ENCODE measurements at regions not wholly inside any gene's neighbourhood (a gene's known extent, or its start where the extent isn't known, plus 50 kb on each side); places are given as distances from the start of the nearest gene placed in this dataset.

DNA sequence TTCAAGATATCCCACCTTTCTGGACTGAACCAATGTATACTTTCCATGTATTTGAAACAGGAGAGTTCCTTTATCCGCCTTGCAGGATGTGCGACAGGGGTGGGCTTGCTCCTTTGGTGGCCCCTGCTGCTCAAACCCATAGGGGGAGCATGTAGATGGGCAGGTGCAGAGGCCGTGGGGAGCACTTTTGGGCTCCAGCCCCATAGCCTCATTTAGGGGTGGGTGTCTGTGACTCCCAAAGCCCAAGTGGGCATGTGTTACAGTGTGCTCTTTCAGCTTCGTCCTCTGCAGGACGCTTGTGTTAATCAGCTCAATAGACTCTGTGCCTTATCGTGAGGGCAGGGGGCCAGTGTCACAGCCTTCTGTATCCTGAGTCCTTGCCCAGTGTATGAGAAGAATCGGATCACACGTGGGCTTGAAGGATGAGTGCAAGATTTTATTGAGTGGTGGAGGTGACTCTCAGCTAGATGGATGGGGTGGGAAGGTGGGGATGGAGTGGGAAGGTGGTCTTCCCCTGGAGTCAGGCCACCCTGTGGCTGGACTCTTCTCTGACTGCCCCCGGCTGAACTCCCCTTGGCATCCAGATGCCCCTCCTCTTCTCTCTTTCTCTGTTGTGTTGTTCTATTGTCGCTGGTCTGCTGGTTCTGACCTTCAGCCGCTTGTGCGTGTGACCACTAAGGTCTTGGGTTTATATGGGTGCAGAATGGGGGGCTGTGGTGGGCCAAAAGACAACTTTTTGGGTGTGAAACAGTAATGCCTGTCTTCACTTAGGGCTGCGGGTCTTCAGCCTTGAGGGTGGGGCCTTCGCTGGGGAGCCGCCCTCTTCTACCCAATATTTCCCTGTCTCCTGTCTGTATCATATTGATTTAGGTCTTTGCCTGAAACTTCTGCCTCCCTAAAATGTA lies 262.2 kb downstream of the GLRX3 start:
- TF ChIP-seq, protein P1, sequence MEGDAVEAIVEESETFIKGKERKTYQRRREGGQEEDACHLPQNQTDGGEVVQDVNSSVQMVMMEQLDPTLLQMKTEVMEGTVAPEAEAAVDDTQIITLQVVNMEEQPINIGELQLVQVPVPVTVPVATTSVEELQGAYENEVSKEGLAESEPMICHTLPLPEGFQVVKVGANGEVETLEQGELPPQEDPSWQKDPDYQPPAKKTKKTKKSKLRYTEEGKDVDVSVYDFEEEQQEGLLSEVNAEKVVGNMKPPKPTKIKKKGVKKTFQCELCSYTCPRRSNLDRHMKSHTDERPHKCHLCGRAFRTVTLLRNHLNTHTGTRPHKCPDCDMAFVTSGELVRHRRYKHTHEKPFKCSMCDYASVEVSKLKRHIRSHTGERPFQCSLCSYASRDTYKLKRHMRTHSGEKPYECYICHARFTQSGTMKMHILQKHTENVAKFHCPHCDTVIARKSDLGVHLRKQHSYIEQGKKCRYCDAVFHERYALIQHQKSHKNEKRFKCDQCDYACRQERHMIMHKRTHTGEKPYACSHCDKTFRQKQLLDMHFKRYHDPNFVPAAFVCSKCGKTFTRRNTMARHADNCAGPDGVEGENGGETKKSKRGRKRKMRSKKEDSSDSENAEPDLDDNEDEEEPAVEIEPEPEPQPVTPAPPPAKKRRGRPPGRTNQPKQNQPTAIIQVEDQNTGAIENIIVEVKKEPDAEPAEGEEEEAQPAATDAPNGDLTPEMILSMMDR (IDR thresholded peaks at IDR 0.05), result no peak
- no peak for TF ChIP-seq POLR2A (IDR thresholded peaks at IDR 0.05)
